Esophagus squamous epithelium (tissue), 5 donors: ENCODE measurements at regions not wholly inside any gene's neighbourhood (a gene's known extent, or its start where the extent isn't known, plus 50 kb on each side); places are given as distances from the start of the nearest gene placed in this dataset.

ENCODE experiments used
- DNase-seq: peaks from one replicate; lab custom pipeline; 2025; lab: John Stamatoyannopoulos, UW
- H3K27ac ChIP-seq, 4 donors: fragments of 200-600 bp; sonication (generic); one replicate each; pipeline ENCODE4 v1.5.1; 2016 to 2019; ENCODE audit warnings: mild to moderate bottlenecking in 1 of 4
- H3K27me3 ChIP-seq, 4 donors: fragments of 200-600 bp; sonication (generic); 1 replicate in 3 of 4; 2 replicates in 1 of 4; pipeline versions ENCODE4 v1.5.1 to v1.6.0; 2017 to 2021; ENCODE audit warnings: antibody characterized with exemption in 1 of 4
- H3K36me3 ChIP-seq, 3 donors: fragments of 200-600 bp; sonication (generic); one replicate each; pipeline ENCODE4 v1.5.1; 2016 to 2019
- H3K4me1 ChIP-seq, 3 donors: fragments of 200-600 bp; sonication (generic); one replicate each; pipeline ENCODE4 v1.5.1; 2017 to 2019
- H3K4me3 ChIP-seq, 4 donors: fragments of 200-600 bp; sonication (generic); 1 replicate in 3 of 4; 2 replicates in 1 of 4; pipeline ENCODE4 v1.5.1; 2016 to 2019; ENCODE audit warnings: mild to moderate bottlenecking in 2 of 4, moderate library complexity in 1 of 4
- H3K9me3 ChIP-seq, 3 donors: fragments of 200-600 bp; sonication (generic); one replicate each; pipeline ENCODE4 v1.5.1; 2016 to 2019
- POLR2A ChIP-seq, 4 donors: fragments of 450-650 bp; IDR thresholded peaks; one replicate each; pipeline ENCODE4 v1.6.1; 2017; ENCODE audit warnings: antibody characterized with exemption in 4 of 4, mild to moderate bottlenecking in 4 of 4, moderate library complexity in 3 of 4
- WGBS, 2 donors: methylation state at CpG; one replicate each; pipeline ENCODE4 v1.1.5; 2018; 5-methylcytosine and 5-hydroxymethylcytosine counted together
- intact Hi-C: fragments of 100-400 bp; cut with DNase I; formaldehyde crosslinking; loops from one replicate; pipeline ENCODE4 v1.15.0; 2022
- TF ChIP-seq, protein P1 (sequence below), 6 experiments: fragments of 450-650 bp in 4 of 6; fragments of 200-600 bp in 2 of 6; sonication (generic) in 2 of 6; IDR thresholded peaks; one replicate each; pipeline ENCODE4 v1.5.1; 2016 to 2019; ENCODE audit warnings: antibody characterized with exemption in 6 of 6, mild to moderate bottlenecking in 4 of 6, moderate library complexity in 4 of 6
- donor health status: DM: yes; HTN: yes; CAD: no.

DNA sequence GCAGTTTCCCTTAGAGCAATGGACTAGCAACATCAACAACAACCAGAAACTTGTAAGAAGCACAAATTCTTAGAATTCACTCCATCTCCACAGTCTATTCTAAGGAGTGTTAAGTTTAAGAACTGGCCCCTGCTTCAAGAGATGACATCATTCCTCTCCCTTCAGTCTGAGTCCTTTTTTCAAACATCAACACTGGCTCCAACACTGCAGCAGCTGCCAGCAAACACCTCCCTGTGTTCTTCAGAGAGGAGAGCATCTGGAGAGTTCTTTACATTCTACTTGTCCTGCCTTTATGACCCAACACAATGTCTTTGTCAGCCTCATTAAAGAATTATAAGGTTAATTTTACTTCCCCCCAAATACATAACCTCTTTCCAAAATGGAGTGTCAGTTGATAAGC is 122.3 kb downstream of the HNMT start:
- Histone ChIP-seq H3K4me1 (peaks cover 0 to 9% (median 0%) of the 10 kb centered on the region in 3 donors), H3K36me3 (no peaks in the 10 kb centered on the region), H3K4me3 (no peak overlapping the region), H3K9me3 (no peaks in the 10 kb centered on the region), H3K27me3 (peaks cover 0 to 3% (median 0%) of the 10 kb centered on the region in 4 donors), H3K27ac (no peak overlapping the region)
- TF ChIP-seq, protein P1, sequence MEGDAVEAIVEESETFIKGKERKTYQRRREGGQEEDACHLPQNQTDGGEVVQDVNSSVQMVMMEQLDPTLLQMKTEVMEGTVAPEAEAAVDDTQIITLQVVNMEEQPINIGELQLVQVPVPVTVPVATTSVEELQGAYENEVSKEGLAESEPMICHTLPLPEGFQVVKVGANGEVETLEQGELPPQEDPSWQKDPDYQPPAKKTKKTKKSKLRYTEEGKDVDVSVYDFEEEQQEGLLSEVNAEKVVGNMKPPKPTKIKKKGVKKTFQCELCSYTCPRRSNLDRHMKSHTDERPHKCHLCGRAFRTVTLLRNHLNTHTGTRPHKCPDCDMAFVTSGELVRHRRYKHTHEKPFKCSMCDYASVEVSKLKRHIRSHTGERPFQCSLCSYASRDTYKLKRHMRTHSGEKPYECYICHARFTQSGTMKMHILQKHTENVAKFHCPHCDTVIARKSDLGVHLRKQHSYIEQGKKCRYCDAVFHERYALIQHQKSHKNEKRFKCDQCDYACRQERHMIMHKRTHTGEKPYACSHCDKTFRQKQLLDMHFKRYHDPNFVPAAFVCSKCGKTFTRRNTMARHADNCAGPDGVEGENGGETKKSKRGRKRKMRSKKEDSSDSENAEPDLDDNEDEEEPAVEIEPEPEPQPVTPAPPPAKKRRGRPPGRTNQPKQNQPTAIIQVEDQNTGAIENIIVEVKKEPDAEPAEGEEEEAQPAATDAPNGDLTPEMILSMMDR (IDR thresholded peaks at IDR 0.05), result no peak
- TF ChIP-seq POLR2A (IDR thresholded peaks at IDR 0.05), result no peak
- DNase-seq, result no peak
- intact Hi-C loops, result no loop called here

DNA sequence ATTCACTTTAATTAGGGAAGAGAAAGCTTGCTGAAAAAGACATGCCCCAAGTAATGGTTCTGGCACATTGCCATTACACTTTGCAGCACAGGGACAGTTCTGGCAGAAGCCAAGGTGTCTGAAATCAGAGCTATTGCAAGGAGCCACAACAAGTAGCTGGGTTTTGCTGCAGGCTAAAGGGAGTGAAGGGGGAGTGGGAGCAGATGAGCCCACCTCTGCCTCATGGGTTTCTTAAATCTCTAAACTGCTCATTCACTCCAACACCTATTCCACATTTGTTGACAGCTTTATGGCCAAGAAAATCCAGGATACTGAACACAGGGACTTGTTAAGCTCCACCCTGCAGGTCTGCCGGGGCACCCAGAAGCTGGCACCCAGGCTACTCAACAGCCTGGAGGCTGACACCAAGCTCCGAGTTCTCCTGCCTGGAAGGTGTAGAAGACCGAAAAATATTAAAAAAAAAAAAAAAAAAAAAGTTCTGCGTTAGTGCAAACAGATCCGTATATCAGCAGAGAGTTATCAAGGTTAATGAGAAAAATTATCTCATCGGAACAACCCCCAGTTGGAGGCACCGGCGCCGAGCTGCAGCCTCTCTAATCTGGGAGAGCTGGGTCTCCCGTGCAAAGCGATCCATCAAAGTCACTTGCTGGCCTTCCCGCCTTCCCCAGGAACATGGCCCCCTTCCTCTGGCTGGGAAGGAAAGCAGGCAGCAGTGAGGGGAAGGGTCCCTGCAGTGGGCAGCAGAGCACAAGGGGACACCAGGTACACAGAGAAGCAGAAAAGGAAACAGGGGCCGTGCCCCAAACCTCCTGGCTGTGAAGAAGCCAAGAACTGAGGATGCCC is 123.7 kb downstream of the HNMT start:
- intact Hi-C loops, result no loop called here
- Histone ChIP-seq H3K9me3 (no peaks in the 10 kb centered on the region), H3K4me3 (no peak overlapping the region), H3K4me1 (peaks cover 0 to 9% (median 0%) of the 10 kb centered on the region in 3 donors), H3K27ac (no peak overlapping the region), H3K27me3 (peaks cover 0 to 3% (median 0%) of the 10 kb centered on the region in 4 donors), H3K36me3 (no peaks in the 10 kb centered on the region)
- TF ChIP-seq, protein P1 (IDR thresholded peaks at IDR 0.05), result no peak
- no peak for TF ChIP-seq POLR2A (IDR thresholded peaks at IDR 0.05)
- DNase-seq, result no peak
- 73 to 81% methylated on average over 10 to 13 of the region's 13 CpGs for WGBS, 2 donors

DNA sequence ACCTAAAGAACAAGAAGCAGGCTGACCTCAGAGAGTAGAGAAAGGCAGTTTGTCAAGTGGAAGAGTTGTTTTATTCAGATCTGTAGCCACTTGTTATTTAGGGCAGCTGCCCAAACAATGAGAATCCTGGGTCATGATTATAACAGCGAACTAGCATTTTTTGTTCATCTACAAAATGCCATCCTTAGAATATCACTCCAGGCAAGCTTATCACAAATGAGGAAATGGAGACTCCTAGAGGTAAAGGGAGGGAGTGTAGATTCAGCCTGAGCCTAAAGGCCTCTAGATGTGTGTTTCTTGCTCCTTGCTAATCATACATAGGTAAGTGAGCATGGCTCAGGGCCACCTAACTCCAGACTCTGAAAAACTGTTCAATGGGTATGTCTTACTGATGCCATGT is 126.1 kb downstream of the HNMT start:
- H3K4me3 ChIP-seq, result no peak overlapping the region
- intact Hi-C loops, result loop anchor here (5.0 kb wide), 1 partner anchor 148 kb away; no protein-coding TSS in a partner anchor
- peaks cover 0 to 9% (median 0%) of the 10 kb centered on the region in 3 donors for H3K4me1 ChIP-seq
- TF ChIP-seq, protein P1 (IDR thresholded peaks at IDR 0.05), result peak in 5 of 6 experiments; percentile 47 to 82 (median 62)
- TF ChIP-seq POLR2A (IDR thresholded peaks at IDR 0.05), result no peak
- no peaks in the 10 kb centered on the region for H3K9me3 ChIP-seq
- H3K27me3 ChIP-seq, result peaks cover 0 to 3% (median 0%) of the 10 kb centered on the region in 4 donors
- WGBS, 2 donors, result 39 to 60% methylated on average over 1 of the region's 1 CpG
- DNase-seq, result no peak
- no peak overlapping the region for H3K27ac ChIP-seq
- H3K36me3 ChIP-seq, result no peaks in the 10 kb centered on the region

DNA sequence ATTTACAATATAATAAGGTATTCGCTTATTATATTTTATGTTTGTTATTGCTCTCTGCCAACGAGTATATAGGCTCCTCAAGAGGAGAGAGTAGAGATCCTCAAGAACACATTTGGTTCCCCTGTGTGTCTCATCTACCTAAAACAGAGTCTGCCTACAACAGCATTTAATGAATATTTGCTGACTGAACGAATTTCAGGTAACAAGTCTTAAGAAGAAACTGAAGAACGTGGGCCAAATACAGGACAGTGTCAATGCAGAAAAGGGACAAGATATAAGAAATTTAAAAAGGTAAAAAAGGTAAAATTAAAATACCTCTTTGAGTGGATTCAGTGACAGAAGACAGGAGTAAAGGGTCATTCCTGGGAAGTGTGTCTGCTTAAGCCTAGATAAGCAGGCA is 129.2 kb downstream of the HNMT start:
- DNase-seq, result no peak
- Histone ChIP-seq H3K9me3 (no peaks in the 10 kb centered on the region), H3K36me3 (no peaks in the 10 kb centered on the region), H3K4me3 (no peak overlapping the region), H3K27ac (no peak overlapping the region), H3K4me1 (no peaks in the 10 kb centered on the region), H3K27me3 (no peaks in the 10 kb centered on the region)
- intact Hi-C loops, result loop anchor here (5.0 kb wide), 1 partner anchor 151 kb away; no protein-coding TSS in a partner anchor
- 78 to 79% methylated on average over 4 of the region's 4 CpGs for WGBS, 2 donors
- TF ChIP-seq, protein P1 (IDR thresholded peaks at IDR 0.05), result no peak
- TF ChIP-seq POLR2A (IDR thresholded peaks at IDR 0.05), result no peak

DNA sequence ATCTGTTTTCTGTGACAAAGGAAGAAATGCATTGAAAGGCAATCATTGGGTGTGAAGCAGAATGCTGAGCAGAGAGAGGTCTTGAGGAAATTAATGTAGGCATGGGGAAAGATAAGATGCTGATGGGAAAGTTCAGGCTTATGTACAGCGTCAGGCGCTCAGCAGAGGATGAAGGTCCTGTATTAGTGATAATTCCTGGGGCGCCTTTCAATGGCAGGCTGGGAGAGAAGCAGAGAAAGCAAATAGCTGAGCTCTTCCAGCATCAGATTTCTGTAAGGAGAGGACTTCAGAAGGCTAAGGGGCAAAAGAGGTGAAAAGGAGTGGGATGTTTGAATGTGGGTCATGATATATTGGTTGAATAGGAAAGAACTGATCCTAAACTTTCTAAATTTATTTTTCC is 129.8 kb downstream of the HNMT start:
- H3K36me3 ChIP-seq, result no peaks in the 10 kb centered on the region
- WGBS, 2 donors, result 91 to 93% methylated on average over 3 of the region's 3 CpGs
- no peaks in the 10 kb centered on the region for H3K4me1 ChIP-seq
- no peak overlapping the region for H3K4me3 ChIP-seq
- no peaks in the 10 kb centered on the region for H3K27me3 ChIP-seq
- DNase-seq, result no peak
- intact Hi-C loops, result loop anchor here (5.0 kb wide), 1 partner anchor 152 kb away; no protein-coding TSS in a partner anchor
- no peak overlapping the region for H3K27ac ChIP-seq
- H3K9me3 ChIP-seq, result no peaks in the 10 kb centered on the region
- no peak for TF ChIP-seq POLR2A (IDR thresholded peaks at IDR 0.05)
- TF ChIP-seq, protein P1 (IDR thresholded peaks at IDR 0.05), result no peak
